ENCODE measurements at regions not wholly inside any gene's neighbourhood (a gene's known extent, or its start where the extent isn't known, plus 50 kb on each side); places are given as distances from the start of the nearest gene placed in this dataset.

DNA sequence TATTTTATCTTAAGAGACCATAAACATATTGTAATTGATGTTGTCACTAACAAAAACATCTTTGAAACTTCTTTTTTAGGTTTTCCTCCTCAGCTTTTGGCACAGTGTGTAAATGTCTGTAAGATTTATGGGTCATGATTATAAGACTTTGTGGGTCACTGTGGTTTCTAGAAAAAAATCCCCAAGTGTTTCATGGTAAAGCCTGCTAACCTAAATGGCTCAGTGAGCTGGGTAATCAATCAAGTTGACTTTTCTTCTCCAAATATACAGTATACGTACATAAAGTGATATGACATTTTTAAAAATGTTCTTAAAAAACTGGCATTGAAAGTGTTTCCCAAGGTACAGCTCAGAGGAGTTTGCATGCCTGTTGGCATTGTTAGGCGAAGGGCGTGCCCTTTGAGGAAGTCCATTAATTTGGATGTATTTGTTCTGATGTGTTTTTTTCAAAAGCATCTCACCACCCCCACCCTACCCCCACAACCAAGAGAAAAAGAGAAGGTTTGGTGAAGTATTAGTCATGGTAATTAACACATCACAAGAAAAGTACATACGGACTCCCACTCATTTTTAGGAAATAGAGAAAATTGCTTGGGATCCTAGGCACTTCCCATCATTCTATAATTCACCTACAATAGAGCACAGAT, 385.4 kb upstream of the LRRC3B start:
- TF ChIP-seq, protein P1, sequence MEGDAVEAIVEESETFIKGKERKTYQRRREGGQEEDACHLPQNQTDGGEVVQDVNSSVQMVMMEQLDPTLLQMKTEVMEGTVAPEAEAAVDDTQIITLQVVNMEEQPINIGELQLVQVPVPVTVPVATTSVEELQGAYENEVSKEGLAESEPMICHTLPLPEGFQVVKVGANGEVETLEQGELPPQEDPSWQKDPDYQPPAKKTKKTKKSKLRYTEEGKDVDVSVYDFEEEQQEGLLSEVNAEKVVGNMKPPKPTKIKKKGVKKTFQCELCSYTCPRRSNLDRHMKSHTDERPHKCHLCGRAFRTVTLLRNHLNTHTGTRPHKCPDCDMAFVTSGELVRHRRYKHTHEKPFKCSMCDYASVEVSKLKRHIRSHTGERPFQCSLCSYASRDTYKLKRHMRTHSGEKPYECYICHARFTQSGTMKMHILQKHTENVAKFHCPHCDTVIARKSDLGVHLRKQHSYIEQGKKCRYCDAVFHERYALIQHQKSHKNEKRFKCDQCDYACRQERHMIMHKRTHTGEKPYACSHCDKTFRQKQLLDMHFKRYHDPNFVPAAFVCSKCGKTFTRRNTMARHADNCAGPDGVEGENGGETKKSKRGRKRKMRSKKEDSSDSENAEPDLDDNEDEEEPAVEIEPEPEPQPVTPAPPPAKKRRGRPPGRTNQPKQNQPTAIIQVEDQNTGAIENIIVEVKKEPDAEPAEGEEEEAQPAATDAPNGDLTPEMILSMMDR (conservative IDR thresholded peaks at IDR 0.05; ENCODE audit: low read depth, low read length) = no peak
- TF ChIP-seq EZH2 (IDR thresholded peaks at IDR 0.05; ENCODE audit: low read length, unreplicated experiment) = no peak
